SK-N-SH treated with all-trans-retinoic acid at 6 μM for 48 hours (cell line): ENCODE measurements at regions not wholly inside any gene's neighbourhood (a gene's known extent, or its start where the extent isn't known, plus 50 kb on each side); places are given as distances from the start of the nearest gene placed in this dataset.

ENCODE experiments used
- ARNTL ChIP-seq: fragments of 450-650 bp; formaldehyde crosslinking; IDR thresholded peaks from 2 replicates; pipeline ENCODE4 v1.5.0; 2020; ENCODE audit warnings: low read depth, mild to moderate bottlenecking, moderate library complexity, borderline replicate concordance
- ESRRG ChIP-seq: fragments of 250-450 bp; sonication (Bioruptor Pico); IDR thresholded peaks from 2 replicates; pipeline ENCODE4 v1.6.1; 2021; ENCODE audit warnings: mild to moderate bottlenecking
- OSR1 ChIP-seq: fragments of 250-450 bp; sonication (Bioruptor Pico); IDR thresholded peaks from 2 replicates; pipeline ENCODE4 v1.8.0; 2022; ENCODE audit warnings: moderate library complexity, mild to moderate bottlenecking, inconsistent platforms
- RARB ChIP-seq: fragments of 250-450 bp; sonication (Bioruptor Pico); IDR thresholded peaks from 2 replicates; pipeline ENCODE4 v1.8.0; 2021; ENCODE audit warnings: mild to moderate bottlenecking, moderate library complexity
- ZFP30 ChIP-seq: fragments of 450-650 bp; formaldehyde crosslinking; IDR thresholded peaks from 2 replicates; pipeline ENCODE4 v1.5.0; 2022; ENCODE audit warnings: mild to moderate bottlenecking, moderate library complexity
- ZNF70 ChIP-seq: fragments of 450-650 bp; formaldehyde crosslinking; IDR thresholded peaks from 2 replicates; pipeline ENCODE4 v1.5.0; 2020; ENCODE audit warnings: mild to moderate bottlenecking, moderate library complexity
- ZNF8 ChIP-seq: fragments of 450-650 bp; formaldehyde crosslinking; IDR thresholded peaks from 2 replicates; pipeline ENCODE4 v1.5.0; 2020; ENCODE audit warnings: mild to moderate bottlenecking, moderate library complexity
- TF ChIP-seq, protein P1 (sequence below): fragments of 250-450 bp; sonication (Bioruptor Pico); IDR thresholded peaks from 2 replicates; pipeline ENCODE4 v1.8.0; 2020; ENCODE audit warnings: mild to moderate bottlenecking, moderate library complexity, borderline replicate concordance
- TF ChIP-seq, protein P2 (sequence below): fragments of 250-450 bp; sonication (Bioruptor Pico); IDR thresholded peaks from 2 replicates; pipeline ENCODE4 v1.5.1; 2021; ENCODE audit warnings: mild to moderate bottlenecking, moderate library complexity

DNA sequence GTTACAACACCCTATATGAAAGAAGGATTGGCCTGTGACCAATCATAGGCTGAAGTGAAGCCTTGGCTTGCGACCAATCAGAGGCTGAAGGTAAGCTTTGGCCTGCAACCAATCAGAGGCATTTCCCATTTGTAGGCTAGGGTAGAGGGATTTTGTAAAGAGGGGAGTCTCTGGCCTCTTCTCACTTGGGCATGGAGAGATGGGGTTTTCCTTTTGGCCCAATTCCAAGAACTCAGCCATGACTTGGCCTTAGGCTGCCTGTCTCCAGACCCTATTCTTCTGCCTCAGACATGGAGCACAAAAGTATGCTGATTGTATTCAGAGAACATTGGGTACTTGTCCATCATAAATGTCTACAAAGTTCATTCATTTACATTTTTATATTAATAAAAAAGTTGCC is 308.3 kb downstream of the UTRN start:
- no peak for TF ChIP-seq ARNTL
- no peak for TF ChIP-seq RARB (CRISPR knock-in tag)
- TF ChIP-seq ZNF8 (CRISPR knock-in tag): no peak
- TF ChIP-seq, protein P1, sequence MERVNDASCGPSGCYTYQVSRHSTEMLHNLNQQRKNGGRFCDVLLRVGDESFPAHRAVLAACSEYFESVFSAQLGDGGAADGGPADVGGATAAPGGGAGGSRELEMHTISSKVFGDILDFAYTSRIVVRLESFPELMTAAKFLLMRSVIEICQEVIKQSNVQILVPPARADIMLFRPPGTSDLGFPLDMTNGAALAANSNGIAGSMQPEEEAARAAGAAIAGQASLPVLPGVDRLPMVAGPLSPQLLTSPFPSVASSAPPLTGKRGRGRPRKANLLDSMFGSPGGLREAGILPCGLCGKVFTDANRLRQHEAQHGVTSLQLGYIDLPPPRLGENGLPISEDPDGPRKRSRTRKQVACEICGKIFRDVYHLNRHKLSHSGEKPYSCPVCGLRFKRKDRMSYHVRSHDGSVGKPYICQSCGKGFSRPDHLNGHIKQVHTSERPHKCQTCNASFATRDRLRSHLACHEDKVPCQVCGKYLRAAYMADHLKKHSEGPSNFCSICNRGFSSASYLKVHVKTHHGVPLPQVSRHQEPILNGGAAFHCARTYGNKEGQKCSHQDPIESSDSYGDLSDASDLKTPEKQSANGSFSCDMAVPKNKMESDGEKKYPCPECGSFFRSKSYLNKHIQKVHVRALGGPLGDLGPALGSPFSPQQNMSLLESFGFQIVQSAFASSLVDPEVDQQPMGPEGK (CRISPR knock-in tag): no peak
- no peak for TF ChIP-seq ESRRG (CRISPR knock-in tag)
- TF ChIP-seq, protein P2, sequence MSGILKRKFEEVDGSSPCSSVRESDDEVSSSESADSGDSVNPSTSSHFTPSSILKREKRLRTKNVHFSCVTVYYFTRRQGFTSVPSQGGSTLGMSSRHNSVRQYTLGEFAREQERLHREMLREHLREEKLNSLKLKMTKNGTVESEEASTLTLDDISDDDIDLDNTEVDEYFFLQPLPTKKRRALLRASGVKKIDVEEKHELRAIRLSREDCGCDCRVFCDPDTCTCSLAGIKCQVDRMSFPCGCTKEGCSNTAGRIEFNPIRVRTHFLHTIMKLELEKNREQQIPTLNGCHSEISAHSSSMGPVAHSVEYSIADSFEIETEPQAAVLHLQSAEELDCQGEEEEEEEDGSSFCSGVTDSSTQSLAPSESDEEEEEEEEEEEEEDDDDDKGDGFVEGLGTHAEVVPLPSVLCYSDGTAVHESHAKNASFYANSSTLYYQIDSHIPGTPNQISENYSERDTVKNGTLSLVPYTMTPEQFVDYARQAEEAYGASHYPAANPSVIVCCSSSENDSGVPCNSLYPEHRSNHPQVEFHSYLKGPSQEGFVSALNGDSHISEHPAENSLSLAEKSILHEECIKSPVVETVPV (CRISPR knock-in tag): no peak
- TF ChIP-seq OSR1 (CRISPR knock-in tag): no peak
- no peak for TF ChIP-seq ZNF70
- no peak for TF ChIP-seq ZFP30 (CRISPR knock-in tag)
